B cell (primary cell): ENCODE measurements at regions not wholly inside any gene's neighbourhood (a gene's known extent, or its start where the extent isn't known, plus 50 kb on each side); places are given as distances from the start of the nearest gene placed in this dataset.

Experiments used
- CTCF ChIP-seq: fragments of 200-600 bp; IDR thresholded peaks from one replicate; pipeline ENCODE4 v1.8.0; 2022; ENCODE audit warnings: antibody characterized with exemption, mild to moderate bottlenecking
- EZH2 ChIP-seq: IDR thresholded peaks from 2 replicates; pipeline ENCODE4 v1.6.1; 2012; ENCODE audit warnings: borderline replicate concordance, low read depth, mild to moderate bottlenecking, moderate library complexity, low read length; ENCODE audit not compliant: insufficient read depth, poor library complexity, severe bottlenecking

- no peak for TF ChIP-seq CTCF
- no peak for TF ChIP-seq EZH2
Measured at GRCh38 chr13:90454002-90454636, 893.4 kb upstream of the MIR17HG start.
